ENCODE measurements at regions not wholly inside any gene's neighbourhood (a gene's known extent, or its start where the extent isn't known, plus 50 kb on each side); places are given as distances from the start of the nearest gene placed in this dataset.

- H3K27me3 ChIP-seq (replicated peaks; ENCODE audit: control insufficient read depth, insufficient read depth, low read length): no peaks in the 10 kb centered on the region
- CTCF ChIA-PET: no interaction called here
- no TSS peak for BruUV-seq (replicated peaks)
- no peak for DNase-seq
- no peaks in the 10 kb centered on the region for H3K36me3 ChIP-seq (ENCODE audit: control insufficient read depth, insufficient read depth, low read length)
- no peak for TF ChIP-seq CTCF (IDR thresholded peaks at IDR 0.05; ENCODE audit: insufficient read depth in 1 of 2, low read depth in 1 of 2, low read length in 1 of 2, severe bottlenecking in 1 of 2, unreplicated experiment in 1 of 2)
- no peaks in the 10 kb centered on the region for H3K9me3 ChIP-seq
- H3K4me1 ChIP-seq: peaks cover 34% of the 10 kb centered on the region
- H3K4me3 Mint-ChIP-seq (ENCODE audit: unreplicated experiment): no peak overlapping the region
- POLR2A ChIA-PET: no interaction called here
- H3K27ac Mint-ChIP-seq (ENCODE audit: unreplicated experiment): no peak overlapping the region
- no peaks in the 10 kb centered on the region for H3K9me3 Mint-ChIP-seq (ENCODE audit: unreplicated experiment)
- peaks cover 13% of the 10 kb centered on the region for H3K4me1 Mint-ChIP-seq (ENCODE audit: low read depth, unreplicated experiment)
- H3K27me3 Mint-ChIP-seq (ENCODE audit: insufficient read depth, unreplicated experiment): no peaks in the 10 kb centered on the region
- intact Hi-C loops (cut with micrococcal nuclease; ENCODE audit: unreplicated experiment): loop anchor here (1.0 kb wide), 1 partner anchor 19 kb away; no protein-coding TSS in a partner anchor
- no peaks in the 10 kb centered on the region for H3K36me3 Mint-ChIP-seq (ENCODE audit: insufficient read depth, unreplicated experiment)
- no peak overlapping the region for H3K4me3 ChIP-seq (ENCODE audit: low read depth, low read length)
Observed at GRCh38 chr12:19999805-20000138, 368.6 kb upstream of the PDE3A start.

- no peaks in the 10 kb centered on the region for H3K36me3 Mint-ChIP-seq (ENCODE audit: insufficient read depth, unreplicated experiment)
- no peaks in the 10 kb centered on the region for H3K9me3 ChIP-seq
- no TSS peak for BruUV-seq (replicated peaks)
- ChIA-PET CTCF (no interaction called here), POLR2A (no interaction called here)
- H3K4me1 Mint-ChIP-seq (ENCODE audit: low read depth, unreplicated experiment): peaks cover 13% of the 10 kb centered on the region
- H3K4me1 ChIP-seq: peaks cover 34% of the 10 kb centered on the region
- no peak for TF ChIP-seq CTCF (IDR thresholded peaks at IDR 0.05; ENCODE audit: insufficient read depth in 1 of 2, low read depth in 1 of 2, low read length in 1 of 2, severe bottlenecking in 1 of 2, unreplicated experiment in 1 of 2)
- DNase-seq: no peak
- H3K27ac Mint-ChIP-seq (ENCODE audit: unreplicated experiment): no peak overlapping the region
- H3K4me3 ChIP-seq (ENCODE audit: low read depth, low read length): no peak overlapping the region
- no peak overlapping the region for H3K4me3 Mint-ChIP-seq (ENCODE audit: unreplicated experiment)
- H3K27me3 Mint-ChIP-seq (ENCODE audit: insufficient read depth, unreplicated experiment): no peaks in the 10 kb centered on the region
- H3K9me3 Mint-ChIP-seq (ENCODE audit: unreplicated experiment): no peaks in the 10 kb centered on the region
- H3K36me3 ChIP-seq (ENCODE audit: control insufficient read depth, insufficient read depth, low read length): no peaks in the 10 kb centered on the region
- intact Hi-C loops (cut with micrococcal nuclease; ENCODE audit: unreplicated experiment): no loop called here
- H3K27me3 ChIP-seq (replicated peaks; ENCODE audit: control insufficient read depth, insufficient read depth, low read length): no peaks in the 10 kb centered on the region
Observed at GRCh38 chr12:20000229-20000849, 368.0 kb upstream of the PDE3A start.

GRCh38 chr12:20003252-20003651 is 365.1 kb upstream of the PDE3A start:
- ChIA-PET CTCF (no interaction called here), POLR2A (no interaction called here)
- no peak overlapping the region for H3K4me3 ChIP-seq (ENCODE audit: low read depth, low read length)
- no TSS peak for BruUV-seq (replicated peaks)
- no peak overlapping the region for H3K4me3 Mint-ChIP-seq (ENCODE audit: unreplicated experiment)
- H3K27me3 ChIP-seq (replicated peaks; ENCODE audit: control insufficient read depth, insufficient read depth, low read length): no peaks in the 10 kb centered on the region
- H3K4me1 Mint-ChIP-seq (ENCODE audit: low read depth, unreplicated experiment): peaks cover 13% of the 10 kb centered on the region
- TF ChIP-seq CTCF (IDR thresholded peaks at IDR 0.05; ENCODE audit: insufficient read depth in 1 of 2, low read depth in 1 of 2, low read length in 1 of 2, severe bottlenecking in 1 of 2, unreplicated experiment in 1 of 2): no peak
- no peaks in the 10 kb centered on the region for H3K9me3 ChIP-seq
- no peaks in the 10 kb centered on the region for H3K36me3 Mint-ChIP-seq (ENCODE audit: insufficient read depth, unreplicated experiment)
- no peaks in the 10 kb centered on the region for H3K9me3 Mint-ChIP-seq (ENCODE audit: unreplicated experiment)
- intact Hi-C loops (cut with micrococcal nuclease; ENCODE audit: unreplicated experiment): no loop called here
- peaks cover 3% of the 10 kb centered on the region for H3K27me3 Mint-ChIP-seq (ENCODE audit: insufficient read depth, unreplicated experiment)
- H3K27ac Mint-ChIP-seq (ENCODE audit: unreplicated experiment): no peak overlapping the region
- peaks cover 24% of the 10 kb centered on the region for H3K4me1 ChIP-seq
- H3K36me3 ChIP-seq (ENCODE audit: control insufficient read depth, insufficient read depth, low read length): no peaks in the 10 kb centered on the region
- DNase-seq: no peak
